HG03378 (cell line): ENCODE measurements at regions not wholly inside any gene's neighbourhood (a gene's known extent, or its start where the extent isn't known, plus 50 kb on each side); places are given as distances from the start of the nearest gene placed in this dataset.
A peak's percentile ranks its signal among the peaks of the same experiment; 100 is the strongest.

Experiments used
- ATAC-seq: cut with Tn5 transposase; IDR thresholded peaks from one replicate; pipeline ENCODE4 v1.9.1; 2021; ENCODE audit warnings: mild to moderate bottlenecking, moderate library complexity; ENCODE audit not compliant: unreplicated experiment

- ATAC-seq, result no peak
These were observed 590.7 kb downstream of the ANXA1 start for GRCh38 chr9:73742412-73742811.

GRCh38 chr9:73743826-73744225 is 592.2 kb downstream of the ANXA1 start:
- no peak for ATAC-seq

GRCh38 chr9:73745598-73745997 is 593.9 kb downstream of the ANXA1 start:
- no peak for ATAC-seq

- no peak for ATAC-seq
These were observed 601.5 kb downstream of the ANXA1 start for GRCh38 chr9:73753171-73753570.

GRCh38 chr9:73761905-73762304 is 610.2 kb downstream of the ANXA1 start:
- ATAC-seq, result no peak

GRCh38 chr9:73773896-73774295 is 622.2 kb downstream of the ANXA1 start:
- no peak for ATAC-seq

- no peak for ATAC-seq
These were observed 624.1 kb downstream of the ANXA1 start for GRCh38 chr9:73775757-73776156.

GRCh38 chr9:73780916-73781315 is 629.3 kb downstream of the ANXA1 start:
- ATAC-seq, result no peak

GRCh38 chr9:73782166-73782565 is 630.5 kb downstream of the ANXA1 start:
- no peak for ATAC-seq

GRCh38 chr9:73799446-73799845 is 647.8 kb downstream of the ANXA1 start:
- ATAC-seq, result no peak

GRCh38 chr9:73805111-73805510 is 653.4 kb downstream of the ANXA1 start:
- no peak for ATAC-seq

- no peak for ATAC-seq
These were observed 654.3 kb downstream of the ANXA1 start for GRCh38 chr9:73805853-73806458.

GRCh38 chr9:73806876-73807275 is 655.2 kb downstream of the ANXA1 start:
- no peak for ATAC-seq

- no peak for ATAC-seq
These were observed 656.3 kb downstream of the ANXA1 start for GRCh38 chr9:73807952-73808351.

- ATAC-seq, result no peak
These were observed 659.0 kb downstream of the ANXA1 start for GRCh38 chr9:73810585-73811215.

GRCh38 chr9:73813546-73813945 is 661.9 kb downstream of the ANXA1 start:
- no peak for ATAC-seq

GRCh38 chr9:73816905-73817304 is 665.2 kb downstream of the ANXA1 start:
- no peak for ATAC-seq

GRCh38 chr9:73824671-73825070 is 672.5 kb upstream of the RORB start:
- no peak for ATAC-seq

- ATAC-seq, result no peak
These were observed 658.3 kb upstream of the RORB start for GRCh38 chr9:73838871-73839270.

GRCh38 chr9:73839471-73839870 is 657.7 kb upstream of the RORB start:
- no peak for ATAC-seq

GRCh38 chr9:73841018-73841417 is 656.1 kb upstream of the RORB start:
- no peak for ATAC-seq

- ATAC-seq, result no peak
These were observed 653.0 kb upstream of the RORB start for GRCh38 chr9:73844135-73844534.

GRCh38 chr9:73845539-73845938 is 651.6 kb upstream of the RORB start:
- ATAC-seq, result peak; percentile 74
